ENCODE measurements at regions not wholly inside any gene's neighbourhood (a gene's known extent, or its start where the extent isn't known, plus 50 kb on each side); places are given as distances from the start of the nearest gene placed in this dataset.

GRCh38 chr16:86781046-86781445 lies 202.7 kb downstream of the FOXL1 start:
- no peaks in the 10 kb centered on the region for H3K9me3 ChIP-seq (ENCODE audit: control insufficient read depth in 2 of 3, insufficient read depth in 1 of 3, low read length in 3 of 3)
- TF ChIP-seq CTCF (IDR thresholded peaks at IDR 0.05; ENCODE audit: borderline replicate concordance, extremely low read depth, insufficient read depth), result no peak
- no peaks in the 10 kb centered on the region for H3K36me3 ChIP-seq (ENCODE audit: control insufficient read depth in 2 of 3, insufficient read depth in 3 of 3, low read length in 3 of 3)
- H3K9ac ChIP-seq (ENCODE audit: low read length in 3 of 3), result no peak overlapping the region
- no peak overlapping the region for H3K4me3 ChIP-seq (ENCODE audit: low read length in 3 of 3)
- no peaks in the 10 kb centered on the region for H3K4me1 ChIP-seq (ENCODE audit: control insufficient read depth in 2 of 3, insufficient read depth in 2 of 3, low read depth in 1 of 3, low read length in 3 of 3)
- H3K27ac ChIP-seq (ENCODE audit: low read depth in 2 of 2, low read length in 2 of 2), result no peak overlapping the region
- DNase-seq (no peak), FAIRE-seq (no peak)
- intact Hi-C loops (cut with DNase I), result no loop called here
- H3K27me3 ChIP-seq (ENCODE audit: control insufficient read depth, insufficient read depth, low read length), result no peaks in the 10 kb centered on the region

- Histone ChIP-seq H3K4me1 (ENCODE audit: control insufficient read depth in 2 of 3, insufficient read depth in 2 of 3, low read depth in 1 of 3, low read length in 3 of 3) (no peaks in the 10 kb centered on the region), H3K4me3 (ENCODE audit: low read length in 3 of 3) (no peak overlapping the region), H3K9me3 (ENCODE audit: control insufficient read depth in 2 of 3, insufficient read depth in 1 of 3, low read length in 3 of 3) (no peaks in the 10 kb centered on the region), H3K27ac (ENCODE audit: low read depth in 2 of 2, low read length in 2 of 2) (no peak overlapping the region), H3K27me3 (ENCODE audit: control insufficient read depth, insufficient read depth, low read length) (no peaks in the 10 kb centered on the region), H3K36me3 (ENCODE audit: control insufficient read depth in 2 of 3, insufficient read depth in 3 of 3, low read length in 3 of 3) (no peaks in the 10 kb centered on the region), H3K9ac (ENCODE audit: low read length in 3 of 3) (no peak overlapping the region)
- DNase-seq (peak in 1 of 5 donors; percentile 31), FAIRE-seq (no peak)
- intact Hi-C loops (cut with DNase I), result no loop called here
- TF ChIP-seq CTCF (IDR thresholded peaks at IDR 0.05; ENCODE audit: borderline replicate concordance, extremely low read depth, insufficient read depth), result no peak
These were observed 205.6 kb downstream of the FOXL1 start for GRCh38 chr16:86783636-86784626.

- Histone ChIP-seq H3K9me3 (ENCODE audit: control insufficient read depth in 2 of 3, insufficient read depth in 1 of 3, low read length in 3 of 3) (no peaks in the 10 kb centered on the region), H3K36me3 (ENCODE audit: control insufficient read depth in 2 of 3, insufficient read depth in 3 of 3, low read length in 3 of 3) (no peaks in the 10 kb centered on the region)
- no peak for TF ChIP-seq CTCF (IDR thresholded peaks at IDR 0.05; ENCODE audit: borderline replicate concordance, extremely low read depth, insufficient read depth)
These were observed 208.0 kb downstream of the FOXL1 start for GRCh38 chr16:86786338-86786737.

More at GRCh38 chr16:86786338-86786737, 208.0 kb downstream of the FOXL1 start:
- Histone ChIP-seq H3K27ac (ENCODE audit: low read depth in 2 of 2, low read length in 2 of 2) (no peak overlapping the region), H3K9ac (ENCODE audit: low read length in 3 of 3) (no peak overlapping the region), H3K4me1 (ENCODE audit: control insufficient read depth in 2 of 3, insufficient read depth in 2 of 3, low read depth in 1 of 3, low read length in 3 of 3) (no peaks in the 10 kb centered on the region), H3K27me3 (ENCODE audit: control insufficient read depth, insufficient read depth, low read length) (no peaks in the 10 kb centered on the region), H3K4me3 (ENCODE audit: low read length in 3 of 3) (no peak overlapping the region)
- intact Hi-C loops (cut with DNase I), result no loop called here
- FAIRE-seq (no peak), DNase-seq (no peak)

Data from kidney (tissue), 13 donors.